ENCODE measurements at regions not wholly inside any gene's neighbourhood (a gene's known extent, or its start where the extent isn't known, plus 50 kb on each side); places are given as distances from the start of the nearest gene placed in this dataset.

GRCh38 chr5:27414099-27414498 is 375.7 kb upstream of the CDH9 start:
- no peaks in the 10 kb centered on the region for H3K27me3 Mint-ChIP-seq (ENCODE audit: low read depth in 2 of 2)
- no peaks in the 10 kb centered on the region for H3K36me3 ChIP-seq (ENCODE audit: control insufficient read depth, insufficient read depth, low read length)
- ATAC-seq: no peak
- H3K4me3 Mint-ChIP-seq: no peak overlapping the region
- H3K4me1 ChIP-seq (ENCODE audit: control insufficient read depth, insufficient read depth, low read length): no peaks in the 10 kb centered on the region
- H3K4me1 Mint-ChIP-seq: no peaks in the 10 kb centered on the region
- H3K4me3 ChIP-seq (ENCODE audit: low read length): no peak overlapping the region
- H3K27me3 ChIP-seq (ENCODE audit: control insufficient read depth, insufficient read depth, low read length): no peaks in the 10 kb centered on the region
- H3K27ac ChIP-seq (ENCODE audit: low read length): no peak overlapping the region
- intact Hi-C loops (cut with micrococcal nuclease): no loop called here
- peaks cover 10 to 25% of the 10 kb centered on the region in 2 donors for H3K9me3 Mint-ChIP-seq
- DNase-seq: no peak
- H3K9me3 ChIP-seq (ENCODE audit: control insufficient read depth, insufficient read depth, low read length): no peaks in the 10 kb centered on the region
- no peak overlapping the region for H3K27ac Mint-ChIP-seq
- 100% methylated on average over 1 of the region's 1 CpG for WGBS (ENCODE audit: insufficient coverage)
- peaks cover 14% of the 10 kb centered on the region for H3K36me3 Mint-ChIP-seq
- no peak for TF ChIP-seq CTCF (IDR thresholded peaks at IDR 0.05)

- Mint-ChIP-seq H3K4me3 (no peak overlapping the region), H3K36me3 (peaks cover 7% of the 10 kb centered on the region), H3K9me3 (peaks cover 13 to 26% of the 10 kb centered on the region in 2 donors), H3K4me1 (no peaks in the 10 kb centered on the region), H3K27ac (no peak overlapping the region), H3K27me3 (ENCODE audit: low read depth in 2 of 2) (no peaks in the 10 kb centered on the region)
- no peak overlapping the region for H3K4me3 ChIP-seq (ENCODE audit: low read length)
- TF ChIP-seq CTCF (IDR thresholded peaks at IDR 0.05): no peak
- no peaks in the 10 kb centered on the region for H3K9me3 ChIP-seq (ENCODE audit: control insufficient read depth, insufficient read depth, low read length)
- no peaks in the 10 kb centered on the region for H3K27me3 ChIP-seq (ENCODE audit: control insufficient read depth, insufficient read depth, low read length)
- no peaks in the 10 kb centered on the region for H3K36me3 ChIP-seq (ENCODE audit: control insufficient read depth, insufficient read depth, low read length)
- no peaks in the 10 kb centered on the region for H3K4me1 ChIP-seq (ENCODE audit: control insufficient read depth, insufficient read depth, low read length)
- intact Hi-C loops (cut with micrococcal nuclease): no loop called here
- H3K27ac ChIP-seq (ENCODE audit: low read length): no peak overlapping the region
- no CpG with 5 or more reads among the region's 1 CpG for WGBS (ENCODE audit: insufficient coverage)
- ATAC-seq: no peak
- DNase-seq: no peak
Measured at GRCh38 chr5:27412384-27412783, 374.0 kb upstream of the CDH9 start.

- peaks cover 4 to 5% of the 10 kb centered on the region in 2 donors for H3K9me3 Mint-ChIP-seq
- Histone ChIP-seq H3K27me3 (ENCODE audit: control insufficient read depth, insufficient read depth, low read length) (no peaks in the 10 kb centered on the region), H3K9me3 (ENCODE audit: control insufficient read depth, insufficient read depth, low read length) (no peaks in the 10 kb centered on the region), H3K4me3 (ENCODE audit: low read length) (no peak overlapping the region), H3K27ac (ENCODE audit: low read length) (no peak overlapping the region), H3K36me3 (ENCODE audit: control insufficient read depth, insufficient read depth, low read length) (no peaks in the 10 kb centered on the region), H3K4me1 (ENCODE audit: control insufficient read depth, insufficient read depth, low read length) (no peaks in the 10 kb centered on the region)
- TF ChIP-seq CTCF (IDR thresholded peaks at IDR 0.05): no peak
- no CpG with 5 or more reads among the region's 1 CpG for WGBS (ENCODE audit: insufficient coverage)
- no peaks in the 10 kb centered on the region for H3K27me3 Mint-ChIP-seq (ENCODE audit: low read depth in 2 of 2)
- H3K36me3 Mint-ChIP-seq: no peaks in the 10 kb centered on the region
- intact Hi-C loops (cut with micrococcal nuclease): no loop called here
- no peaks in the 10 kb centered on the region for H3K4me1 Mint-ChIP-seq
- DNase-seq: no peak
- no peak overlapping the region for H3K4me3 Mint-ChIP-seq
- no peak for ATAC-seq
- H3K27ac Mint-ChIP-seq: no peak overlapping the region
Measured at GRCh38 chr5:27406020-27406419, 367.6 kb upstream of the CDH9 start.

GRCh38 chr5:27403243-27403882 is 365.0 kb upstream of the CDH9 start:
- no peaks in the 10 kb centered on the region for H3K27me3 ChIP-seq (ENCODE audit: control insufficient read depth, insufficient read depth, low read length)
- Mint-ChIP-seq H3K36me3 (no peaks in the 10 kb centered on the region), H3K4me1 (no peaks in the 10 kb centered on the region), H3K4me3 (no peak overlapping the region), H3K27ac (no peak overlapping the region), H3K27me3 (ENCODE audit: low read depth in 2 of 2) (no peaks in the 10 kb centered on the region), H3K9me3 (peaks cover 9 to 12% of the 10 kb centered on the region in 2 donors)
- no peaks in the 10 kb centered on the region for H3K36me3 ChIP-seq (ENCODE audit: control insufficient read depth, insufficient read depth, low read length)
- 88% methylated on average over 3 of the region's 5 CpGs for WGBS (ENCODE audit: insufficient coverage)
- no peak for TF ChIP-seq CTCF (IDR thresholded peaks at IDR 0.05)
- H3K9me3 ChIP-seq (ENCODE audit: control insufficient read depth, insufficient read depth, low read length): no peaks in the 10 kb centered on the region
- no peak overlapping the region for H3K27ac ChIP-seq (ENCODE audit: low read length)
- H3K4me1 ChIP-seq (ENCODE audit: control insufficient read depth, insufficient read depth, low read length): no peaks in the 10 kb centered on the region
- no peak for ATAC-seq
- no peak for DNase-seq
- intact Hi-C loops (cut with micrococcal nuclease): no loop called here
- H3K4me3 ChIP-seq (ENCODE audit: low read length): no peak overlapping the region
